ENCODE measurements at regions not wholly inside any gene's neighbourhood (a gene's known extent, or its start where the extent isn't known, plus 50 kb on each side); places are given as distances from the start of the nearest gene placed in this dataset.

- no peak for DNase-seq (ENCODE audit: low read depth)
- TF ChIP-seq, protein P1, sequence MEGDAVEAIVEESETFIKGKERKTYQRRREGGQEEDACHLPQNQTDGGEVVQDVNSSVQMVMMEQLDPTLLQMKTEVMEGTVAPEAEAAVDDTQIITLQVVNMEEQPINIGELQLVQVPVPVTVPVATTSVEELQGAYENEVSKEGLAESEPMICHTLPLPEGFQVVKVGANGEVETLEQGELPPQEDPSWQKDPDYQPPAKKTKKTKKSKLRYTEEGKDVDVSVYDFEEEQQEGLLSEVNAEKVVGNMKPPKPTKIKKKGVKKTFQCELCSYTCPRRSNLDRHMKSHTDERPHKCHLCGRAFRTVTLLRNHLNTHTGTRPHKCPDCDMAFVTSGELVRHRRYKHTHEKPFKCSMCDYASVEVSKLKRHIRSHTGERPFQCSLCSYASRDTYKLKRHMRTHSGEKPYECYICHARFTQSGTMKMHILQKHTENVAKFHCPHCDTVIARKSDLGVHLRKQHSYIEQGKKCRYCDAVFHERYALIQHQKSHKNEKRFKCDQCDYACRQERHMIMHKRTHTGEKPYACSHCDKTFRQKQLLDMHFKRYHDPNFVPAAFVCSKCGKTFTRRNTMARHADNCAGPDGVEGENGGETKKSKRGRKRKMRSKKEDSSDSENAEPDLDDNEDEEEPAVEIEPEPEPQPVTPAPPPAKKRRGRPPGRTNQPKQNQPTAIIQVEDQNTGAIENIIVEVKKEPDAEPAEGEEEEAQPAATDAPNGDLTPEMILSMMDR (conservative IDR thresholded peaks at IDR 0.05; ENCODE audit: low read depth, low read length): no peak
- no peak overlapping the region for H3K4me3 ChIP-seq (ENCODE audit: low read depth, low read length)
These were observed 369.9 kb upstream of the PLSCR5 start for GRCh38 chr3:146975032-146975431.

DNA sequence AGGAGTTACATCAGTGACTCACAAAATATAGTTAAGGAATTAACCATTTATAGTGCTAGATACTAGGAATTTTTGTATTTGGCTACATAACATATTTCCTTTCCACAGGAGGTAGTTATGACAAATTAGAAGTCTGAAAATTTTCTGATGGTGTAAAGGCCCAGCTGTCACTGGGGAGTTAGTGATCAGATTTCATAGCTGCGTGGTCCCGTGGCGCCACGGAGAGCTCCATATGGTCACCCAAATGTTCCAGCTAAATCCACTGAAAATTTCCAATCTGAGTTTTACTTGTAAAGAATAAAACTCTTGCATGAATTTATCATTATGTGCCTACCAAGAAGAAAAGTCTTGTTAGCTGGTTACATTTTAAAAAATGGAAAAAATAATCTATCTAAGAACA, 368.9 kb upstream of the PLSCR5 start:
- DNase-seq (ENCODE audit: low read depth): no peak
- H3K4me3 ChIP-seq (ENCODE audit: low read depth, low read length): no peak overlapping the region
- TF ChIP-seq, protein P1 (conservative IDR thresholded peaks at IDR 0.05; ENCODE audit: low read depth, low read length): no peak

- no peak overlapping the region for H3K4me3 ChIP-seq (ENCODE audit: low read depth, low read length)
- TF ChIP-seq, protein P1 (conservative IDR thresholded peaks at IDR 0.05; ENCODE audit: low read depth, low read length): no peak
- DNase-seq (ENCODE audit: low read depth): peak; percentile 68
These were observed 367.6 kb upstream of the PLSCR5 start for GRCh38 chr3:146972726-146973125.

DNA sequence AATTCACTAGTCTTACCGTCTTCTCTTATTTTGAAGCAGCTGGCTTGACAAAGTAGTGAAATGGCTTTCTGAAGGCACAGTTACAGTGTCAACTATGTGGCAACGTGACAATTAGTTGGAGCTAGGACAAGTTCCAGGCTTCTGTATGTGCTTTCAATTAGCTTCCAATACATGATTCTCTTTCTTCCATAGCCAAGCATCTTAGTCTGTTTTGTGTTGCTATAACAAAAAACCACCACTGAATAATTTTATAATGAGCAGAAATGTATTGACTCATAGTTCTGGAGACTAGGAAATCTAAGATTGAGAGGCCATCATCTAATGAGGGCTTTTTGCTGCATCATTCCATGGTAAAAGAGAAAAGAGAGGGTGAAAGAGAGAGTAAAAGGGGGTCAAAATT, 365.1 kb upstream of the PLSCR5 start:
- DNase-seq (ENCODE audit: low read depth): no peak

DNA sequence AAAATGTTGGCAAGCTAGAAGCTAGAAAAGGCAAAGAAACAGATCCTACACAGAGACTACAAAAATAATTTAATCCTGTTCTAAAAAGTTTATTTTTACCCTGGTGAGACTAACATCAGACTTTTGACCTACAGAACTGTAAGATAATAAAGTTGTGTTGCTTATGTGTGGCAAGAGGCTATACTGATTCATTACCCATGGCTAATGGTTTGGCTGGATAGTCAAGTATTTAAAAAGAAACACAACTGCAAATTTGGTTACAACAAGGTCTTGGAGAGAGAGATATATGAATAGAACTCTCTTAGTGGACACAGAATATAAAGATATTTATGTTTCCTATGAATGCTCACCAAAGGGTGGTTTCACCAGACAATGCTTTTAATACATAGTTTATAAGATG, 364.2 kb upstream of the PLSCR5 start:
- TF ChIP-seq, protein P1 (conservative IDR thresholded peaks at IDR 0.05; ENCODE audit: low read depth, low read length): no peak
- peak; percentile 40 for DNase-seq (ENCODE audit: low read depth)
- H3K4me3 ChIP-seq (ENCODE audit: low read depth, low read length): no peak overlapping the region

More for the DNA sequence above, 365.1 kb upstream of the PLSCR5 start:
- TF ChIP-seq, protein P1 (conservative IDR thresholded peaks at IDR 0.05; ENCODE audit: low read depth, low read length): no peak
- no peak overlapping the region for H3K4me3 ChIP-seq (ENCODE audit: low read depth, low read length)

DNA sequence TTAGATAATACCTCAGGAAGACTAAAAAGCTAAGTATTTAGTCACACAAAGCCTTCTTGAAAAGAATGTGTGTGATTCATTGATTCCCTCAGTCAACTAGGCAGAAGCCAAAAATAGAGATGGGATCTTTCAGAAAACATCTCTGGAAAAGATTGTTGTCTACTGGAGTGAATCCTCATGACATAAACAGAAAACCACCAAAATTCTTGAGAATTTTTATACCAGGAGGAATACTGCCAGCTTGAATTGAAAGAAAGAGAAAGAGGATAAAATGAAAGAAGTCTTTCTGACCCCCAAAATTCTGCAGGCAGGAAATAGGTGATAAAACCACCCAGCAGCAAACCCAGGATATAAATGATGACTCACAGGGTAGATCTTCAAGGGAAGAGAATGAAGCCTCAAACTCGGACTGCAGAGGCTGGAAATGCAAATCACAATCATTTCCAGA, 363.1 kb upstream of the PLSCR5 start:
- TF ChIP-seq, protein P1 (conservative IDR thresholded peaks at IDR 0.05; ENCODE audit: low read depth, low read length): no peak
- no peak overlapping the region for H3K4me3 ChIP-seq (ENCODE audit: low read depth, low read length)
- peak; percentile 88 for DNase-seq (ENCODE audit: low read depth)

- DNase-seq (ENCODE audit: low read depth): peak; percentile 53
- TF ChIP-seq, protein P1 (conservative IDR thresholded peaks at IDR 0.05; ENCODE audit: low read depth, low read length): no peak
These were observed 362.6 kb upstream of the PLSCR5 start for GRCh38 chr3:146967783-146968182.

More at GRCh38 chr3:146967783-146968182, 362.6 kb upstream of the PLSCR5 start:
- H3K4me3 ChIP-seq (ENCODE audit: low read depth, low read length): no peak overlapping the region
